ENCODE measurements at regions not wholly inside any gene's neighbourhood (a gene's known extent, or its start where the extent isn't known, plus 50 kb on each side); places are given as distances from the start of the nearest gene placed in this dataset.

GRCh38 chr6:149184523-149184922, 133.0 kb upstream of the TAB2 start:
- TF ChIP-seq CTCF (IDR thresholded peaks at IDR 0.05) (no peak), POLR2A (IDR thresholded peaks at IDR 0.05) (no peak), POLR2AphosphoS5 (IDR thresholded peaks at IDR 0.05) (no peak)

Data from breast epithelium (tissue), 3 donors.